Activated CD4-positive, alpha-beta memory T cell treated with anti-CD3 and anti-CD28 coated beads for 36 hours (primary cell): ENCODE measurements at regions not wholly inside any gene's neighbourhood (a gene's known extent, or its start where the extent isn't known, plus 50 kb on each side); places are given as distances from the start of the nearest gene placed in this dataset.

ENCODE experiments used
- CTCF ChIA-PET: fragments of 350-600 bp; sonication (Branson Sonifier 250); formaldehyde crosslinking; loops from one replicate; lab custom pipeline; 2021; ENCODE audit warnings: antibody characterized with exemption, inconsistent platforms; lab: Charles Lee
- POLR2A ChIA-PET: fragments of 350-600 bp; sonication (Branson Sonifier 250); formaldehyde crosslinking; loops from one replicate; lab custom pipeline; 2021; ENCODE audit warnings: antibody characterized with exemption; lab: Charles Lee
- DNase-seq: peaks from one replicate; pipeline ENCODE4 v3.0.0-alpha.2; 2020
- H3K27ac Mint-ChIP-seq: one replicate; pipeline ENCODE4 v1.8.0; 2021; ENCODE audit warnings: mixed read lengths
- H3K27me3 Mint-ChIP-seq: one replicate; pipeline ENCODE4 v1.8.0; 2021; ENCODE audit warnings: mixed read lengths
- H3K36me3 Mint-ChIP-seq: one replicate; pipeline ENCODE4 v1.8.0; 2021; ENCODE audit warnings: mixed read lengths
- H3K4me1 Mint-ChIP-seq: one replicate; pipeline ENCODE4 v1.8.0; 2021; ENCODE audit warnings: low read depth, mixed read lengths
- H3K4me3 Mint-ChIP-seq: one replicate; pipeline ENCODE4 v1.8.0; 2021; ENCODE audit warnings: mild to moderate bottlenecking, mixed read lengths
- H3K9me3 Mint-ChIP-seq: one replicate; pipeline ENCODE4 v1.8.0; 2021; ENCODE audit warnings: mixed read lengths
- intact Hi-C: fragments of 100-400 bp; cut with micrococcal nuclease; formaldehyde crosslinking; loops from one replicate; pipeline ENCODE4 v1.15.1; 2023

- no peak overlapping the region for H3K27ac Mint-ChIP-seq
- peaks cover 2% of the 10 kb centered on the region for H3K27me3 Mint-ChIP-seq
- no peak overlapping the region for H3K4me3 Mint-ChIP-seq
- ChIA-PET POLR2A (no interaction called here), CTCF (no interaction called here)
- no peaks in the 10 kb centered on the region for H3K4me1 Mint-ChIP-seq
- H3K9me3 Mint-ChIP-seq, result no peaks in the 10 kb centered on the region
- no peaks in the 10 kb centered on the region for H3K36me3 Mint-ChIP-seq
- no peak for DNase-seq
- intact Hi-C loops, result no loop called here
Observed at GRCh38 chr2:234764372-234764771, 187.4 kb upstream of the SH3BP4 start.

- intact Hi-C loops, result no loop called here
- ChIA-PET POLR2A (no interaction called here), CTCF (no interaction called here)
- Mint-ChIP-seq H3K9me3 (no peaks in the 10 kb centered on the region), H3K27me3 (peaks cover 3% of the 10 kb centered on the region), H3K4me1 (no peaks in the 10 kb centered on the region), H3K27ac (no peak overlapping the region), H3K36me3 (no peaks in the 10 kb centered on the region), H3K4me3 (no peak overlapping the region)
- no peak for DNase-seq
Observed at GRCh38 chr2:234763002-234763873, 188.6 kb upstream of the SH3BP4 start.

GRCh38 chr2:234761910-234762309, 189.9 kb upstream of the SH3BP4 start:
- intact Hi-C loops, result no loop called here
- CTCF ChIA-PET, result no interaction called here
- Mint-ChIP-seq H3K36me3 (no peaks in the 10 kb centered on the region), H3K27ac (no peak overlapping the region), H3K4me3 (no peak overlapping the region), H3K4me1 (no peaks in the 10 kb centered on the region), H3K9me3 (no peaks in the 10 kb centered on the region), H3K27me3 (peaks cover 7% of the 10 kb centered on the region)
- DNase-seq, result no peak
- POLR2A ChIA-PET, result no interaction called here

GRCh38 chr2:234754126-234754525, 197.7 kb upstream of the SH3BP4 start:
- ChIA-PET POLR2A (no interaction called here), CTCF (no interaction called here)
- DNase-seq, result no peak
- Mint-ChIP-seq H3K4me1 (no peaks in the 10 kb centered on the region), H3K27me3 (peaks cover 6% of the 10 kb centered on the region), H3K9me3 (peaks cover 2% of the 10 kb centered on the region), H3K36me3 (no peaks in the 10 kb centered on the region), H3K27ac (no peak overlapping the region), H3K4me3 (no peak overlapping the region)
- intact Hi-C loops, result no loop called here

GRCh38 chr2:234753701-234754100, 198.1 kb upstream of the SH3BP4 start:
- ChIA-PET CTCF (no interaction called here), POLR2A (no interaction called here)
- Mint-ChIP-seq H3K27ac (no peak overlapping the region), H3K27me3 (peaks cover 6% of the 10 kb centered on the region), H3K4me1 (no peaks in the 10 kb centered on the region), H3K4me3 (no peak overlapping the region), H3K9me3 (peaks cover 2% of the 10 kb centered on the region), H3K36me3 (no peaks in the 10 kb centered on the region)
- intact Hi-C loops, result no loop called here
- DNase-seq, result no peak

GRCh38 chr2:234752966-234753365, 198.9 kb upstream of the SH3BP4 start:
- Mint-ChIP-seq H3K27ac (no peak overlapping the region), H3K9me3 (peaks cover 2% of the 10 kb centered on the region), H3K27me3 (peaks cover 4% of the 10 kb centered on the region), H3K4me3 (no peak overlapping the region), H3K4me1 (no peaks in the 10 kb centered on the region), H3K36me3 (no peaks in the 10 kb centered on the region)
- no peak for DNase-seq
- intact Hi-C loops, result no loop called here
- ChIA-PET POLR2A (no interaction called here), CTCF (no interaction called here)

- H3K4me3 Mint-ChIP-seq, result no peak overlapping the region
- intact Hi-C loops, result no loop called here
- DNase-seq, result no peak
- H3K4me1 Mint-ChIP-seq, result no peaks in the 10 kb centered on the region
- POLR2A ChIA-PET, result no interaction called here
- CTCF ChIA-PET, result no interaction called here
- peaks cover 8% of the 10 kb centered on the region for H3K27me3 Mint-ChIP-seq
- H3K9me3 Mint-ChIP-seq, result peaks cover 2% of the 10 kb centered on the region
- H3K27ac Mint-ChIP-seq, result no peak overlapping the region
- no peaks in the 10 kb centered on the region for H3K36me3 Mint-ChIP-seq
Observed at GRCh38 chr2:234751275-234751973, 200.4 kb upstream of the SH3BP4 start.

GRCh38 chr2:234747833-234748559, 203.8 kb upstream of the SH3BP4 start:
- no peaks in the 10 kb centered on the region for H3K9me3 Mint-ChIP-seq
- H3K27me3 Mint-ChIP-seq, result peaks cover 16% of the 10 kb centered on the region
- ChIA-PET CTCF (no interaction called here), POLR2A (no interaction called here)
- no peaks in the 10 kb centered on the region for H3K4me1 Mint-ChIP-seq
- intact Hi-C loops, result no loop called here
- no peak for DNase-seq
- no peak overlapping the region for H3K27ac Mint-ChIP-seq
- no peaks in the 10 kb centered on the region for H3K36me3 Mint-ChIP-seq
- H3K4me3 Mint-ChIP-seq, result no peak overlapping the region

- CTCF ChIA-PET, result no interaction called here
- intact Hi-C loops, result no loop called here
- H3K9me3 Mint-ChIP-seq, result peaks cover 2% of the 10 kb centered on the region
Observed at GRCh38 chr2:234747032-234747431, 204.8 kb upstream of the SH3BP4 start.

GRCh38 chr2:234745347-234745746, 206.5 kb upstream of the SH3BP4 start:
- H3K27me3 Mint-ChIP-seq, result peaks cover 16% of the 10 kb centered on the region
- intact Hi-C loops, result no loop called here
- POLR2A ChIA-PET, result no interaction called here
- no peak overlapping the region for H3K27ac Mint-ChIP-seq
- H3K36me3 Mint-ChIP-seq, result no peaks in the 10 kb centered on the region
- no peaks in the 10 kb centered on the region for H3K4me1 Mint-ChIP-seq
- H3K9me3 Mint-ChIP-seq, result peaks cover 6% of the 10 kb centered on the region
- no peak for DNase-seq
- CTCF ChIA-PET, result interaction anchor here (0.6 kb wide), 1 partner anchor 374 kb away, joined by 4 read pairs; no protein-coding TSS in a partner anchor
- H3K4me3 Mint-ChIP-seq, result no peak overlapping the region

More at GRCh38 chr2:234747032-234747431, 204.8 kb upstream of the SH3BP4 start:
- H3K27ac Mint-ChIP-seq, result no peak overlapping the region
- no peaks in the 10 kb centered on the region for H3K4me1 Mint-ChIP-seq
- peaks cover 16% of the 10 kb centered on the region for H3K27me3 Mint-ChIP-seq
- POLR2A ChIA-PET, result no interaction called here
- H3K36me3 Mint-ChIP-seq, result no peaks in the 10 kb centered on the region
- no peak overlapping the region for H3K4me3 Mint-ChIP-seq
- no peak for DNase-seq

- POLR2A ChIA-PET, result no interaction called here
- no peak overlapping the region for H3K27ac Mint-ChIP-seq
- no peaks in the 10 kb centered on the region for H3K36me3 Mint-ChIP-seq
Observed at GRCh38 chr2:234741976-234742375, 209.8 kb upstream of the SH3BP4 start.

GRCh38 chr2:234739061-234739460, 212.8 kb upstream of the SH3BP4 start:
- Mint-ChIP-seq H3K4me3 (no peak overlapping the region), H3K9me3 (peaks cover 15% of the 10 kb centered on the region), H3K36me3 (peaks cover 4% of the 10 kb centered on the region)

More at GRCh38 chr2:234741976-234742375, 209.8 kb upstream of the SH3BP4 start:
- H3K4me3 Mint-ChIP-seq, result no peak overlapping the region
- peaks cover 21% of the 10 kb centered on the region for H3K27me3 Mint-ChIP-seq
- H3K4me1 Mint-ChIP-seq, result no peaks in the 10 kb centered on the region
- peaks cover 6% of the 10 kb centered on the region for H3K9me3 Mint-ChIP-seq
- intact Hi-C loops, result no loop called here
- DNase-seq, result no peak
- CTCF ChIA-PET, result no interaction called here

More at GRCh38 chr2:234739061-234739460, 212.8 kb upstream of the SH3BP4 start:
- Mint-ChIP-seq H3K27me3 (peaks cover 19% of the 10 kb centered on the region), H3K4me1 (no peaks in the 10 kb centered on the region), H3K27ac (no peak overlapping the region)
- intact Hi-C loops, result no loop called here
- POLR2A ChIA-PET, result no interaction called here
- no peak for DNase-seq
- CTCF ChIA-PET, result no interaction called here
